ENCODE measurements at regions not wholly inside any gene's neighbourhood (a gene's known extent, or its start where the extent isn't known, plus 50 kb on each side); places are given as distances from the start of the nearest gene placed in this dataset.
"Not testable (repeated sequence)": the region's sequence is repeated elsewhere in the genome, so short reads cannot be mapped to it uniquely, and the experiment has no call there.

DNA sequence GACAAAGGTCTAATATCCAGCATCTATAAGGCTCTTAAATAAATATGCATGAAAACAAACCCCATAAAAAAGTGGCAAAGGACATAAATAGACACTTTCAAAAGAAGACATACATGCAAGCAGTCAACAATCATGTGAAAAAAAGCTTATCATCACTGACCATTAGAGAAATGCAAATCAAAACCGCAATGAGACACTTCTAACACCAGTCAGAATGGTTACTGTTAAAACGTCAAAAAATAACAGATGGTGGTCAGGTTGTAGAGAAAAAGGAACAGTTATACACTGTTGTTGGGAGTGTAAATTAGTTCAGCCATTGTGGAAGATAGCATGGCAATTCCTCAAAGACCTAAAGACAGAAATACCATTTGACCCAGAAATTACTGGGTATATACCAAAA lies 440.7 kb upstream of the KCNMB2 start:
- DNase-seq: no peak

DNA sequence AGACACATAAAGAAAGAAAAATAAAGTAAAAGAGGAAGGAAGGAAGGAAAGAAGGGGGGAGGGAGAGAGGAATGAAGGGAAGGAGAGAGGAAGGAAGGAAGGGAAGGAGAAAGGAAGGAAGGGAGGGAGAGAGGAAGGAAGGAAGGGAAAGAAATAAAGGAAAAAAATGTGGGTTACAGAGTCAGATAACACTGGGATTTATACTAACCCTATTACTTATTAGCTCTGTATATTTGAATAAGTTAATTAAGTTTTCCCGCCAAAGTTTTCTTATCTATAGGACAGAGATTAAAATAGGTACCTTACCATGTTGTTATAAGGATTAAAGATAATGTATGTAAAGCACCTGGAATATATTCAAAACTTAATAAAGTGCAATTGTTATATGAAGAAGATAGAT lies 439.3 kb upstream of the KCNMB2 start:
- DNase-seq: no peak

DNA sequence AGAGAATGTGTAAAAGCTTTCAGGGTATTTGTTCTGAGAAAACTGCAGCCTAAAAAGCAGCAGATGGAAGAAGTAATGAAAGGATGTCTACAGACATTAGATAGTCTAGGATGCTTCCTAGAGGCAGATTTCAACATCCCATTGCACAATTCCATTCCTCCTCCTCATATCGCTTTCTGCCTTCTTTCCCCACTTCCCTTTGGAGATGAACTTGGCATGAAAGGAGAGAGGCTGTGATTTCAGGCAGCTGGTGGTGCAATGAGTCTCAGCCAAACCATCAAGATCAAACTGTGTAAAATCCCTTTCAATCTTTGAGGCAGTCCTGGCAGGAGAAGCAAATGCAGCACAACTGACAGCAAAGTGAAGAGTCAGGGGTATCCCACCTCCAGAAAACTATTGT lies 438.7 kb upstream of the KCNMB2 start:
- no peak for DNase-seq

DNA sequence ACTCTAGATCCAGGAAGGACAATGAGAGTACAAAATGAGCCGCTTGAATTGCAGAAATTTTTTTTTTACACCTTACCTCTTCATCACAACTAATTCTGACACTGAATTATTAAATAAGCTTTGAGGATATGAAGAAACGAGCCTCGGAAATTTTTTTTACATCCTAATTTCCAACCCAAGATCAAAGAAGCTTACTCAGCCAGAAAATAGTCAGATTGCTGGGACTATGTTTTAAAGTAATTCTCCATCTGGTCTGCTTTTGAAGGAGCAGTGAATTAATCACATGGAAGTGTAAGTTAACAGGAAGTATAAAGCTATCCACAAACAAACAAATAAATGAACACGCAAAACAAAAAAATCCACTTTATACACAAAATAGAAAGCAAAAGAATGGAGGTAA lies 437.0 kb upstream of the KCNMB2 start:
- DNase-seq: no peak

DNA sequence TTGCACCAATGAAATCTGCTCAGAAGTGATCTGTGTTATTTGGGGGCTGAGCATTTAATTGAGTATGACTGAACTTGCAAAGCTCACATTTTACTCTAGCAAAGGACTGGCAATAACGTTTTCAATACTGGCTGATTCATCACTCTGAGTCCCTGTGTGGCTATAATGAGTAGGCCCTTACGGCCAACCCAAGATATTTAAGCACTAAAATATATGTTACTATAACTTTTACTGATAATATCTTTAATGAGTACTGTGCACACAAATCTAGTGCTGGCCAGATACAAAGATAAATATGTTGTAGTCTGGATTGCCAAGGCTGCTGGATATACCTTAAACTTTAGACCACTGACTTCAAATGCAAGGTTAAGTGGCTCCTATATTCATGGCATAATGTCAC lies 436.4 kb upstream of the KCNMB2 start:
- no peak for DNase-seq

DNA sequence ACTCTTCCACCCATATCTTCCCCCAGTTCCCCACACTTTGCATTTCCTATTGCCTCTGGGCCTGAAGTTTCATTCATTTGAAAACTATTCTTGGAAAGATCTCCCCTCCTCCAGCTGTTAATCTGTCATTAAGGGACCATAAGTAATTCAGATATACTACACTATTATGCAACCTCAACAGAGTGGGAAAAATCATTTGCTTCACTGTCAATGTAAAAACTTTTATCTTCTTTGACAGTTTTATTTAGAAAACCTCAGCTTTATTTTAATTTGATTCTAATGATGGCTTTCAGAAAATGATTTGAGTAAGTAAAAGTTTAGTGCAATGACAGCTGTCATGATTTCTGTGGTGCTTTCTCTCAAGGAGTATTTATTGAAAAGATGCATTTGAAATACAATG lies 435.3 kb upstream of the KCNMB2 start:
- no peak for DNase-seq

DNA sequence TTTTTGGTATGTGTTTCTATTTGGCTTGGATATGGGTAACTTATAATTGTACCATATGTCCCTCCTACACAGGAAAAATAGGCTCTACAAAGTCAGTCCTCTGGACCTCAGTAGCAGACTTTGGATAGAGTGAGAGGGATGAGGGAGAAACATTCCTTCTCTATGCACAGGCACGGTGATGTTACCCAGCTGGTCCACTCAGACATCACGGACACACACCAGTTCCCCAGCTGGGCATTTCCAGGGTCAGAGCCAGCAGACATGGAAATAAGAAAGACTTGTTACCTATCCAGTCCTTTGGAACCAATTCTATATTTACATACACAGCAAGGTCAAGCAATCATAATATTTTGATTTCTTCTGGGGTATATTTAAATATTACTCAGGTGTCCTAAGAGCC lies 433.1 kb upstream of the KCNMB2 start:
- no peak for DNase-seq

DNA sequence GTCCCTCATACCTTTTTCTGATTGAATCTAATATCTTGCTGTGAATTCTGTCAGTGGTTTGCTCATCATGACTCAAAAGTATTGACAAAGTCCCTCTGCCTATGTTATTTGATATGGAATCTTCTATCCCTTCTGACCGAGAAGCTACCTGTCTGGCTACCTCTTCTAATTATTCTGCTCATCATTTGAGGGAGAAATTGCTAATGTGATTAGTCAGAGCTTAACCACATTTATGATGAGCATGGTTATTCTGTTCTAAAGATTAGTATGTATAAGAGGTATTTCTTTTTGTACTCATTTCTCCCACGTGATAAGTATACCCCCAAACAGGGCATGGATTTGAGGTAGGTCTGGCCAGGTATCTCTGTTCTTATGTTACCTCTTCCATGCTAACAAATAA lies 428.4 kb upstream of the KCNMB2 start:
- DNase-seq: no peak

DNA sequence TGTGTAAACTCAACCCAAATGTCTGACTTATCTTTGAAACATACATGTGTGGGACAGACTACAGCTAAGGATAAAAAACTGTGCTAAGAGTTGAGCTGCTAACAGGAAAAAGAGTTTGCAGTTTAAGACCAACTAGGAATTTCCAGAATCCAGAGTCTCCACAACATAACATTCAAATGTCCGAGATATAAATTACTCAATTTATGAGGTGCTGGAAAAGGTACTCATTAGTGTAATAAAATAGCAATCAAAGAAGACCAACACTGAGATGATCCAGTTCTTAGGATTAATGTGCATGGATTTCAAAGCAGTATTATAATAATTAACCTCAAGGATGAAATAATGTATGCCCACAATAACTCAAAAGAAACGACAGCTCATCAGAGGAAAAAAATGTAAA lies 426.5 kb upstream of the KCNMB2 start:
- DNase-seq: no peak

DNA sequence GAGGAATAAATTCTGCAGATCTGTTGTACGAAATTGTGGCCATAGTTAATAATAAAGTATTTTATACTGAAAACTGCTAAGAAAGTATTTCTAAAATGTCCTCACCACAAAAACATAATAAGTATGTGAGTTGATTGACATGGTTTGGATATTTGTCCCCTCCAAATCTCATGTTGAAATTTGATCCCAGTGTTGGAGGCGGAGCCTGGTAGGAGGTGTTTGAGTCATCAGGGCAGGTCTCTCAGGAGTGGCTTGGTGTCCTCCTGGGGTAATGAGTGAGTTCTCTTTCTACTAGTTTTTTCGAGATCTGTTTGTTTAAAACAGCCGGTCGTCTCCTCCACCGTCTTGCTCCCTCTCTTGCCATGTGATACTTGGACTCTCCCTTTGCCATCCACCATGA lies 424.1 kb upstream of the KCNMB2 start:
- no peak for DNase-seq

DNA sequence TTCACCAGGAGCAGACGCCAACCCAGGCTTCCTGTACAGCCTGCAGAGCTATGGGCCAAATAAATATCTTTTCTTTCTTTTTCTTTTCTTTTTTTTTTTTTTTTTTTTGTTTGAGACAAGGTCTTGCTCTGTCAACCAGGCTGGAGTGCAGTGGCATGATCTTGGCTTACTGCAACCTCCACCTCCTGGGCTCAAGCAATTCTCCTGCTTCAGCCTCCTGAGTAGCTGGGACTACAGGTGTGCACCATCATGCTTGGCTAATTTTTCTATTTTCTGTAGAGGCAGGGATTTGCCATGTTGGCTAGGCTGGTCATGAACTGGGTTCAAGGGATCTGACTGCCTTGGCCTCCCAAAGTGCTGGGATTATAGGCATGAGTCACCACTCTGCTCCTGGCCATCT lies 423.7 kb upstream of the KCNMB2 start:
- DNase-seq: not testable (repeated sequence)

DNA sequence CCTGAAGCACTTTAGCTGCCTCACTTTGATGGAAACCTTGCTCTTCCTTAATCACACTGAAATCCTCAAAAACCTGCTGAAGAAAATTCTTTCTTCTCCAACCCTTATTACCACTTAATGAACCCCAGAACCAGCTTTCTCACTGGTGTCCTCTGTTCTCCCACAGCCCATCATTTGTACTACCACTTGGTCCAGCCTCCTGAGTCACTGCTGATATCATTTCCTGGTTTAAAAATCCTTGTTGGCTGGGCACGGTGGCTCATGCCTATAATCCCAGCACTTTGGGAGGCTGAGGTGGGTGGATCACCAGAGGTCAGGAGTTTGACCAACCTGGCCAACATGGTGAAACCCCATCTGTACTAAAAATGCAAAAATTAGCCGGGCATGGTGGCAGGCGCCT lies 418.6 kb upstream of the KCNMB2 start:
- DNase-seq: no peak

DNA sequence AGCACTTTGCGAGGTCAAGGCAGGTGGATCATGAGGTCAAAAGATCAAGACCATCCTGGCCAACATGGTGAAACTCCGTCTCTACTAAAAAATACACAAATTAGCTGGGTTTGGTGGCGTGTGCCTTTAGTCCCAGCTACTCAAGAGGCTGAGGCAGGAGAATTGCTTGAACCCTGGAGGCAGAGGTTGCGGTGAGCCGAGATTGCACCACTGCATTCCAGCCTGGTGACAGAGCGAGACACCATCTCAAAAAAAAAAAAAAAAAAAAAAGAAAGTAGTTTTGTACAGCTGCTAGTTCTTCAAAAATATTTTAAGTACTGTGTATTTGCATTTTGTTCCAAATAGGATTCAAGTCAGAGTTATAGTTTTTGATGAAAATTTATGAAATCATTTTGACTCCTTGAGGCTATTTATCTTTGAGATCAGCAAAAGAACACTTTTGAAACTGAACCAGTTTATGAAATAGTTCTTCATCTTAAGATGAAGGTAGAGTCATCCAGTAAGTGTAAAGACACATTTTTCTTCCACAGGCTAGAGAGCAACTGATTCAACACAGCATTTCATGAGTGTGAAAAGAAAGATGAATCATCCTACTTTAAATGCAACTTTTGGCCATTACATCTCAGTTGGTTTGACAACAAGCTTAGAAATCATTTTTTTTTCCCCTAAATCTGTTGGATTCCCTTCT lies 416.5 kb upstream of the KCNMB2 start:
- DNase-seq: not testable (repeated sequence)

DNA sequence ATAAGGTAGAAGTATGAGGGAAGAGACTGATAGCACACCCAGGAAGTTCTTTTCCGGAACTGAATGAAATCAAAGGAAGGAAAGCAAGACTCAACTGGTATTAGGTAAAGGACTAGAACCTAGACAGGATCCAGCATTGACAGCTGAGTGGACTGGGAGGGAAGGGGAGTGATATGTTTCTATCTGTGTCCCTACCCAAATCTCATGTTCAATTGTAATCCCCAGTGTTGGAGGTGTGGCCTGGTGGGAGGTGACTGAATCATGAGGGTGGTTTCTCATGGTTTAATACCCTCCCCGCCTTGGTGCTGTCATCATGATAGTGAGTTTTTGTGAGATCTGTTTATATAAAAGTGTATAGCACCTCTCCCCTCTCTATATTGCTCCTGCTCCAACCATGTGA lies 415.9 kb upstream of the KCNMB2 start:
- DNase-seq: no peak

DNA sequence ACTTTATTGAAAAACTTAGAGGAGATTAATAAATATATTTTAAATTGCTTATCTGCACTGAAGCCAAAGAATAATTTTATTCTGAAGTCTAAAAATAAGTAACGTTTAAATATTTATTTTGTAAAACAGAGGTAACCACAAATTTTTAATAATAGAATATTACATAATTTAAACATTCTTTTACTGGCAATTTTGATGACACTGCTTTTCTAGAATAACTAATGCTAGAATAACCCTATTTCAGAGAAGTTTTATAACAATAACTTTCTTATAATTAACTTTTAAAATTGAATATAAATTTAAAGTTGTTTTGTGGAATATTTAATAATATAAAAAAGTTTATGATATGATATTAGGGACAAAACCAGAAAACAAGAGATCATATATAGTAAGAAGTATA lies 409.6 kb upstream of the KCNMB2 start:
- DNase-seq: no peak

DNA sequence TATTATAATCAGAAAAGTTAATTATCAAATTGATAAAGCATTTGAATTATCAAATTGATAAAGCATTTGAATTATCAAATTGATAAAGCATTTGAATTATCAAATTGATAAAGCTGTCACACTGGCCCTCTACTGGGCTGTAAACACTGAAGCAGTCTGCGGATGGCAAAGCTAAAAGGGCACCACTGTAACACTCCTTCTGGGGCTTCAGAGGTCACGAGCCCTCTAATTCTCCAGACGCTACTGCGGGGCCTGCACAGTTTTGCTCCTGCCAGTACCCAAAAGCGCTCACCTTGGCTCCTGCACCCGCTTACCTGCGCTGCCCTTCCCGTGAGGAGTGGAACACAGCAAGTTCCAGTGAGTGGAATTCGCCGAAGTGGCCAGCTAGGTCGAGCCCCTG lies 409.0 kb upstream of the KCNMB2 start:
- DNase-seq: no peak

DNA sequence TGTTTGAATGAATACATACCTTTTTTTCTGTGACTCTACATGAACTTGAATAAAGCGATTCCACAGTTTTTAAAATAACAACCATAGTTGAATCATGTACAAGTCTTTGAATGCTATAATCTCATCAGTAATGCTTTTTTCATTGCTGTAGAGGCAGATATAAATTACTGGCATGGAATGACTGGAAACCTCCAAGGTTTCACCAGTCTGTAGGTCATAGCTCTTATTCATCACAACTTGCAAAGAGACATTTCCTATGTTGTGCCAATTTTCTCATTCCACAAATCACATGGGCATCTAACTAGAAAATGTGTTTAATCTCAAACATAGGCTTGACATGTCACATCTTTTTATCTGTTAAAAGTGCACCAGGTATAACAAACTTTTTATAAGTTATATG lies 407.1 kb upstream of the KCNMB2 start:
- no peak for DNase-seq

DNA sequence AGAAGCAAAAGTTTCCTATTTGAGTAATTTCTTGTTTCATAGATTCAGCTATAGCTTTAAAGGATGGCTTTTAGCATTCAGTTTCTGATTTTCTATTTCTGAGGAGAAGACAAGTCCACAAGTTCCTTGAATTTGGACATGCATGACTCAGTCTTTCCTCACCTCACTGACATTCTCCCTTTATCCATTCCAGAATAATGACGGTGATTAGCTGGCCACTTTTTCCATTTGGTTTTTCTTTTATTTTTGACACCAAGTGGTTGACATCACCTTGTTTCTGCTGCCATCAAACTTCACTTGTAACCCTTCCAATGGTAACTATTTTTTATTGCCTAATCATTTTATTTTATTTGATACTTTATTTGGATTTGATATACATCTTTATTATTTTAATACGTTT lies 404.4 kb upstream of the KCNMB2 start:
- no peak for DNase-seq

DNA sequence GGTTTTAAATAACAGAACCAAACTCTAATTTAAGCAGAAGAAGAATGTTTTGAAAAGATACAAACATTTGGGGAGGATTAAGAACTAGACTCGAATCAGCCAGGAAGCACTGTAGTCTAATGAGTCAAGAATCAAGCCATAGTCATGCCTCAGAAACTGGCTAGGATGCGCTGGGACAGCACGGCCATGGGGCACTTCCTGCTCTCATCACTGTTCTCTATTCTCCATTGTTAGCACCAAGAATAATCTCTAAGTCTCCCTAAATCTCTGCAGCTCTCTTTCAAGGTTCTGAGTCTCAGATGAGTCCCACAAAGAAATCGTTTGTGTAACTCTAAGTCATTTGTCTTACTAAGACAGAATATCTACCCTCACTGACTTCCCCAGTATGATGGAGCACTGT lies 399.0 kb upstream of the KCNMB2 start:
- no peak for DNase-seq

DNA sequence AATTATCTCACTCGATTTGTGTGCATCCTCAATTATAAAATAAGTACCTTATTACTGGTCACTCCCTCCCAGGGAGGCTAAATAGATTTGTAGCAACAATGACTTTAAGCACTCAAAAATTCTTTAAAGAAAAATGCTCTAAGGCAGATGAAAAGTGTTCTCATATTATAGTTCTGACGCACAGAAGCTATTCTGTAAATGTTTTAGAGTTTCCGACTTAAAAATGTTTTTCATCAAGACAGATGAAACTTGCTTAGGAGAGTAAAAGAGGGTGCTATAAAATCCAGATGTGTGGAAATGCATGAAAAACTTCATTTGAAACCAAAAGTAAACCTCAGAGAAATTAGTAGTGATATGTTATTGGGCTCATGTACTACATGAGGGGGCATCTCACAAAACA lies 398.4 kb upstream of the KCNMB2 start:
- DNase-seq: no peak

DNA sequence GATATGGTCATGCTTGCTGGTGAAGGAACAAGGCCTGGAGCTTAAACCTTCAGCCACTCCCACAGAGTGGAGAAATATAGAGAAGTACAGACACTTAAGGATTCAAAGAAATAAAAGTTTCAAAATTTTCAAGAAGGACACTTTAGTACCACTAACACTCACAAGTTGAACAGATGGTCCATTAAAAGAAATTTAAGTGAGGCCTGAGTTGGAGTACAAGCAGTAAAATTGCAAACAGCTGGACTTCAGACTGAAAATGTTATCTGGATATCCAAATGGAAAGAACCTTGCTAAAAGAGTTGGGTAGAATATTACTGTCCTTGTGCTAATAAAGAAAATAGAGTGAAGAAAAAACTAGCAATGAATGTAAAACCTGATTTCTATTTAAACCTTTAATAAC lies 397.1 kb upstream of the KCNMB2 start:
- DNase-seq: no peak

DNA sequence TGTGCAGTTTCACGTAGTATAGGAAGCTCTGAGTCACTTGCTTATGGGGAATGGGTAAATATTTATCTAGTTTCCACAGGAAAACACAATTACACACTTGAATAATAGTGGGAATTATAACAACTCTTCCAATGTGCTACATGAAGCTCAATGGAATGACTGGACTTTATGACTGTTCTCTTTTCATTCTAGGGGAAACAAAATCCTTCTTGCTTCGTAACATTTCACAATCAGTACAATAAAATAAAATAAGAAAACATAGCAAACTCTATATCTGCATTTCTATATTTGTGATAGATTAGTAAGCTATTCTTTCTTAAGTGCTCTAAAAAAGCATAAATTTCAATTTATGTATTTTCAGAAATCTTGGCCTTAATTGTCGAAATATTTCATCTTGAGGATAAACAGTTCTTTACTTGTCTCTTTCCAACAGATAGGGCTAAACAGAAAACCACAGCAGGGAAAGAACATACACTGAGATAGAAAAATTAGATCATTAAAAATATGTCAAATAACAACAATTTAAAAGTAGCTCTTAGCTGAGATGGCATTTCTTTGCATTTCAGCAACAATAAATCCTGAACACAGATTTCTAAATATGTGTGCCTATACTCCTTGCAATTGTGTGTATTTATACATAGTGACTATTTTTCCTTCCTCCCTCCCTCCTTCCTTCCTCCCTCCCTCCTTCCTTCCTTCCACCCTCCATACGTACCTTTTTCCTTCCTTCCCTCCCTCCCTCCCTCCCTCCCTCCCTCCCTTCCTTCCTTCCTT lies 395.5 kb upstream of the KCNMB2 start:
- DNase-seq: no peak

DNA sequence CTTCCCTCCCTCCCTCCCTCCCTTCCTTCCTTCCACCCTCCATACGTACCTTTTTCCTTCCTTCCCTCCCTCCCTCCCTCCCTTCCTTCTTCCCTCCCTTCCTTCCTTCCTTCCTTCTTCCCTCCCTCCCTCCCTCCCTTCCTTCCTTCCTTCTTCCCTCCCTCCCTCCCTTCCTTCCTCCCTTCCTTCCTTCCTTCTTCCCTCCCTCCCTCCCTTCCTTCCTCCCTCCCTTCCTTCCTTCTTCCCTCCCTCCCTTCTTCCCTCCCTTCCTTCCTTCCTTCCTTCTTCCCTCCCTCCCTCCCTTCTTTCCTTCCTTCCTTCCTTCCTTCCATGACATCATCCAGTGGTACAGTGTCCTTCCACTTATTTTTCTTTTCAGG lies 394.9 kb upstream of the KCNMB2 start:
- DNase-seq: not testable (repeated sequence)

DNA sequence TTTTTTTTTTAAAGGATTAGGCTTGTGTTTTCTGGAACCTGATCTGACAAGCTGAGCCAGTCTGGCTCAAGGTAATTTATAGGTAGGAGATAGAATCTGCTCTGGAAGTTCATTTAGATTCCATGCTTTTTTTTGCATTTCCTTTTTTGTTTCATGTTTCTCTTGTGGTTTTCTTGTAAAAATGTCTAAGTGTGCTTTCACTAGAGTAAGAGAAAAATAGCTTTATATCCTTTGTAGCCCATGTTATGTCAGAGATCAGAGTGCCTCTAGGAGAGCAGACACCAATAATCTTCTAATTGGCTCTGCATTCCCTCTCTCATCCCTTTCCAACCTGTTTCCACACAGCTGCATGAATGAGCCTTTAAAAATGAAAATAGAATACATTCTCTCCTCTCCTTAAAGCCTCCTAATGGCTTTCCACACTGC lies 389.8 kb upstream of the KCNMB2 start:
- DNase-seq: no peak

DNA sequence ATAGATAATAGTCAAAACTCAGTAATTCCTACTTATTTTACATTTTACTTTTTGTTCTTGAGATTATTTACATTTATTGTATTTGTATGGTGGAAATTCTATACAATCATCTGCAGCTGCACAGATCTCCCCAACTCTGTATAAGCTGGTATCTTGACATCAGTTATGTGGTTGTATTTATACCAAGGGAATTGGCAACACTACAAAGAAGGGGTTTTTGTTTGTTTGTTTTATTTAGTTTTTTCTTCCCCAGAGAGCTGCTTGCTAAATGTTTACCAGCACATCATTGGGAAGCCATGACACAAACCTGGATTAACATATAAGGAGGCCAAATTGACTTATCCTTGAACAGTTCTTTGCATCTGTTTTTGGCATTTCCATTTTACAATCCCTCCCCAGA lies 389.2 kb upstream of the KCNMB2 start:
- no peak for DNase-seq

Measured in NCI-H1694 (cell line).